NCI-H2227 treated with DMSO at 0.1 percent for 48 hours (cell line): ENCODE measurements at regions not wholly inside any gene's neighbourhood (a gene's known extent, or its start where the extent isn't known, plus 50 kb on each side); places are given as distances from the start of the nearest gene placed in this dataset.
"Not testable (repeated sequence)": the region's sequence is repeated elsewhere in the genome, so short reads cannot be mapped to it uniquely, and the experiment has no call there.

Experiments
- DNase-seq: peaks from one replicate; lab custom pipeline; 2025; lab: John Stamatoyannopoulos, UW

- no peak for DNase-seq
Measured at GRCh38 chr14:104304451-104305351, 166.3 kb downstream of the KIF26A start.

- DNase-seq: no peak
Measured at GRCh38 chr14:104305511-104306449, 167.4 kb downstream of the KIF26A start.

- DNase-seq: no peak
Measured at GRCh38 chr14:104306450-104307040, 168.2 kb downstream of the KIF26A start.

- DNase-seq: no peak
Measured at GRCh38 chr14:104307246-104307626, 168.8 kb downstream of the KIF26A start.

- DNase-seq: no peak
Measured at GRCh38 chr14:104307627-104308401, 169.4 kb downstream of the KIF26A start.

- DNase-seq: not testable (repeated sequence)
Measured at GRCh38 chr14:104308534-104308933, 170.1 kb downstream of the KIF26A start.

GRCh38 chr14:104309657-104310369 is 171.4 kb downstream of the KIF26A start:
- no peak for DNase-seq

GRCh38 chr14:104311358-104311757 is 173.0 kb downstream of the KIF26A start:
- no peak for DNase-seq

GRCh38 chr14:104313674-104314073 is 175.3 kb downstream of the KIF26A start:
- DNase-seq: no peak

- no peak for DNase-seq
Measured at GRCh38 chr14:104314251-104314941, 176.0 kb downstream of the KIF26A start.

- DNase-seq: no peak
Measured at GRCh38 chr14:104315169-104315568, 176.8 kb downstream of the KIF26A start.

GRCh38 chr14:104315625-104316024 is 177.2 kb downstream of the KIF26A start:
- no peak for DNase-seq

GRCh38 chr14:104316121-104316722 is 177.8 kb downstream of the KIF26A start:
- DNase-seq: no peak

- DNase-seq: no peak
Measured at GRCh38 chr14:104316723-104317491, 178.5 kb downstream of the KIF26A start.

GRCh38 chr14:104317492-104317805 is 179.1 kb downstream of the KIF26A start:
- no peak for DNase-seq

GRCh38 chr14:104317975-104318557 is 179.7 kb downstream of the KIF26A start:
- DNase-seq: no peak

GRCh38 chr14:104318558-104319490 is 180.4 kb downstream of the KIF26A start:
- no peak for DNase-seq
